ENCODE measurements at regions not wholly inside any gene's neighbourhood (a gene's known extent, or its start where the extent isn't known, plus 50 kb on each side); places are given as distances from the start of the nearest gene placed in this dataset.

DNA sequence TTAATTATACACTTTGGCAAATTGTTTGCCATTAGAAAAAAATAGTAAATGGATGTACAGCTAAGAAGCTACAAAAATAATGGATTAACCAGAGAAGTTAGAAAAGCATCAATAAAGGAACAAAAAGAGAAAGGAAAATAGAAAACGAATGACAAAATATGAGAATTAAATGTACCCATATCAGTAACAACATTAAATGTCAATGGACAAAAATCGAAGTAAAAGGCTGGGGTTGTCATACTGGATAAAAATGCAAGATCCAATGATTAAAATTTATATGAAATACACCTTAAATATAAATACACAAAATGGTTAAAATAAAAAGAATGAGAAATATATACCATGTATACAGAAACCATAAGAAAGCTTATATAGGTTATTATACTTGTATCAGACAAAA is 470.6 kb downstream of the OCA2 start:
- no peak for DNase-seq
- WGBS, 2 donors = 77 to 78% methylated on average over 2 of the region's 2 CpGs
- intact Hi-C loops (cut with DNase I) = no loop called here
- no peak for TF ChIP-seq POLR2A (IDR thresholded peaks at IDR 0.05)
- TF ChIP-seq, protein P1, sequence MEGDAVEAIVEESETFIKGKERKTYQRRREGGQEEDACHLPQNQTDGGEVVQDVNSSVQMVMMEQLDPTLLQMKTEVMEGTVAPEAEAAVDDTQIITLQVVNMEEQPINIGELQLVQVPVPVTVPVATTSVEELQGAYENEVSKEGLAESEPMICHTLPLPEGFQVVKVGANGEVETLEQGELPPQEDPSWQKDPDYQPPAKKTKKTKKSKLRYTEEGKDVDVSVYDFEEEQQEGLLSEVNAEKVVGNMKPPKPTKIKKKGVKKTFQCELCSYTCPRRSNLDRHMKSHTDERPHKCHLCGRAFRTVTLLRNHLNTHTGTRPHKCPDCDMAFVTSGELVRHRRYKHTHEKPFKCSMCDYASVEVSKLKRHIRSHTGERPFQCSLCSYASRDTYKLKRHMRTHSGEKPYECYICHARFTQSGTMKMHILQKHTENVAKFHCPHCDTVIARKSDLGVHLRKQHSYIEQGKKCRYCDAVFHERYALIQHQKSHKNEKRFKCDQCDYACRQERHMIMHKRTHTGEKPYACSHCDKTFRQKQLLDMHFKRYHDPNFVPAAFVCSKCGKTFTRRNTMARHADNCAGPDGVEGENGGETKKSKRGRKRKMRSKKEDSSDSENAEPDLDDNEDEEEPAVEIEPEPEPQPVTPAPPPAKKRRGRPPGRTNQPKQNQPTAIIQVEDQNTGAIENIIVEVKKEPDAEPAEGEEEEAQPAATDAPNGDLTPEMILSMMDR (IDR thresholded peaks at IDR 0.05) = no peak
- Histone ChIP-seq H3K9me3 (peaks cover 0 to 7% (median 2%) of the 10 kb centered on the region in 4 donors), H3K4me3 (no peak overlapping the region), H3K27ac (no peak overlapping the region), H3K27me3 (no peaks in the 10 kb centered on the region), H3K4me1 (no peaks in the 10 kb centered on the region), H3K36me3 (no peaks in the 10 kb centered on the region)

DNA sequence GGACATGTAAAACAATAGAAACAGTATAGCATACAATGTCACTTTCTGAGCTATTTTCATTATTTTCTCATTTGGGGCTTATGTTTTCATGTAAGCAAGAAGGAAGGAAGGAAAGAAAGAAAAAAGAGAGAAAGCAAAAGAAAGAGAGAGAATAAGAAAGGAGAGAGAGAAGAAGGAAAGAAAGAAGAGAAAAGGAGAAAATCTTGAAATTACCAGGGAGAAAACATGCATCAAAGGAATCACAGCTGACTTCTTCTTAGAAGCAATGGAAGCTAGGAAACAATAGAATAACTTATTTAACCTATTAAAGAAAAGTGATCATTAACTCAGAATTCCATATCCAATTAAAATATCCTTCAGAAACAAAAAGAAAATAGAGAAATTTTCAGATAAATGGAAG is 471.5 kb downstream of the OCA2 start:
- no peak overlapping the region for H3K4me3 ChIP-seq
- TF ChIP-seq, protein P1 (IDR thresholded peaks at IDR 0.05) = no peak
- no peak for TF ChIP-seq POLR2AphosphoS5 (IDR thresholded peaks at IDR 0.05)
- TF ChIP-seq POLR2A (IDR thresholded peaks at IDR 0.05) = no peak
- TF ChIP-seq EP300 (IDR thresholded peaks at IDR 0.05) = no peak
- intact Hi-C loops (cut with DNase I) = no loop called here
- H3K36me3 ChIP-seq = no peaks in the 10 kb centered on the region
- H3K4me1 ChIP-seq = no peaks in the 10 kb centered on the region
- no peak overlapping the region for H3K27ac ChIP-seq
- H3K9me3 ChIP-seq = peaks cover 0 to 7% (median 2%) of the 10 kb centered on the region in 4 donors
- DNase-seq = no peak
- H3K27me3 ChIP-seq = no peaks in the 10 kb centered on the region

DNA sequence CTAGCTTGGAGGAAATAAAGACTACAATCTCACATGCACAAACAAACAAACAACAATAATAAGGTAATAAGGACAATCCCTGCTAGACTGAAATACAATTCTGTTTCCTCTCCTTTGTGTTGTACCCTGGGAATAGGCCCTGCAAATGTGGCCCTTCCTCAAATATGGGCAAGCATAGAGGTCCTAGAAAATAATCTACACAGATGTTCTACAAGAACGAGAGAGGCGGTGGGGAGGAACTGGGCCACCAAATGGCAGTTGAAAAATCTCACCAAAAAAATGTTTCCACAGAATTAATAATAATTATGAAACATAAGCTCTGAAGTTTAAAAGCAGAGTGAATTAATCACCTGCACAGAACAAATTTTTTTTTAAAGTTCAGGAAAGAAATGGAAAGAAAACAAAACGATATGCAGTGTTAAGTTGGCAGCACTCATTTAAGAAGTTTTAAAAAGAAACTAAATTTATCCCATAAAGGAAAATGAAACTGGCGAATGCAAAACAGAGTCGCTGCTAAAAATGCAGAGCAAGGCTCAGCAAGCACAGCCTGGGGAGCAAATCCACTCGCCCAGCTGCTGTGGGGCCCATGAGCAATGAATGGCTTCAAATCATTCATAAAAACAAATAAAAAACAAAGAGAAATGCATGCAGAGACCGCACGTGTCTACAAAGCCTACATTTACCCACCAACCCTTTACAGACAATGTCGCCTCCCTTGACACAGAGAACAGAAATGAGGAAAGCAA is 475.4 kb downstream of the OCA2 start:
- H3K27ac ChIP-seq = no peak overlapping the region
- 83 to 86% methylated on average over 9 of the region's 9 CpGs for WGBS, 2 donors
- no peaks in the 10 kb centered on the region for H3K27me3 ChIP-seq
- H3K36me3 ChIP-seq = no peaks in the 10 kb centered on the region
- H3K9me3 ChIP-seq = peaks cover 0 to 4% (median 2%) of the 10 kb centered on the region in 4 donors
- H3K4me1 ChIP-seq = no peaks in the 10 kb centered on the region
- intact Hi-C loops (cut with DNase I) = no loop called here
- DNase-seq = no peak
- no peak overlapping the region for H3K4me3 ChIP-seq
- TF ChIP-seq, protein P1 (IDR thresholded peaks at IDR 0.05) = no peak
- TF ChIP-seq POLR2A (IDR thresholded peaks at IDR 0.05) = no peak
- no peak for TF ChIP-seq POLR2AphosphoS5 (IDR thresholded peaks at IDR 0.05)
- TF ChIP-seq EP300 (IDR thresholded peaks at IDR 0.05) = no peak

DNA sequence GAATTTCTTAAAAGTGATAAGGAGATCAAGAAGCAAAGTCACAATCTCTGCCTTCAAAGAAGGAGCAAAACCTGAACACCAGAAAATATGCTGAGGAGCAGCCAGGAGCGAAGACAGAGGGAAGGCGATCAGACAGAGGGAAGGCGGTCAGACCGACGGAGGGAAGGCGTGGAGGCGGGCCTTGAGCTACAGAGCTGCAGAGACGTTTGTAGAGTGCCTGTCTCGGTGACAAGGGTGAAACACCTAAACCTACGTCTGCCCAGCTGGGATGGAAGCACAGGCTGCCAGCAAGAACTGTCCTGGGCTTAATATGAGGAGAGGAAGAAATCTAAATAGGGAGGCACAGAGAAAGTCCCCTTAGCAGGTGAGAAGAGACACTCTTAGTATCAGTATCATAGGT is 476.0 kb downstream of the OCA2 start:
- intact Hi-C loops (cut with DNase I) = no loop called here
- 71 to 78% methylated on average over 10 of the region's 10 CpGs for WGBS, 2 donors
- no peak for DNase-seq
- H3K4me1 ChIP-seq = no peaks in the 10 kb centered on the region
- H3K36me3 ChIP-seq = no peaks in the 10 kb centered on the region
- no peak overlapping the region for H3K4me3 ChIP-seq
- no peak for TF ChIP-seq POLR2AphosphoS5 (IDR thresholded peaks at IDR 0.05)
- TF ChIP-seq EP300 (IDR thresholded peaks at IDR 0.05) = no peak
- TF ChIP-seq, protein P1 (IDR thresholded peaks at IDR 0.05) = no peak
- H3K9me3 ChIP-seq = peaks cover 0 to 4% (median 0%) of the 10 kb centered on the region in 4 donors
- no peak overlapping the region for H3K27ac ChIP-seq
- H3K27me3 ChIP-seq = no peaks in the 10 kb centered on the region

DNA sequence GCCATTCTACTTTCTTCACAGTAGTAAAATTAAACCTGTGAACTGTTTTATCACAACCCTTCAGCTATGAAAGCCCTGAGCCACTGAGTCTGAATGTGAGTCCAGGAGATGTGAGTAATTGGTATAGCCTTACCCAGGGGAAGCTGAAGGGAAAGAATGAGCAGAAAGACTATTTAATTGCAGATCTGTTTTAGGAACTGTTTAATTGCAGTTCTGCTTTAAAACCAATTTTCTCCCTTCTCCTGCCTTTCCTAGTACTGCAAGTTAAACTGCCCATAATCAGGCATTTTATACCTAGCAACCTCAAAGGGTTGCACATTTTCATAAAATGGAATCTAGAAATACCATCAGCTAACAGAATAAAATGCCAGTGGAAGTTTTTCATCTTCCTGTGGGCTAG is 476.7 kb downstream of the OCA2 start:
- Histone ChIP-seq H3K9me3 (peaks cover 0 to 4% (median 0%) of the 10 kb centered on the region in 4 donors), H3K27me3 (no peaks in the 10 kb centered on the region), H3K36me3 (no peaks in the 10 kb centered on the region), H3K4me3 (no peak overlapping the region), H3K27ac (no peak overlapping the region), H3K4me1 (no peaks in the 10 kb centered on the region)
- no peak for DNase-seq
- TF ChIP-seq EP300 (IDR thresholded peaks at IDR 0.05) (no peak), POLR2A (IDR thresholded peaks at IDR 0.05) (no peak), POLR2AphosphoS5 (IDR thresholded peaks at IDR 0.05) (no peak)
- TF ChIP-seq, protein P1 (IDR thresholded peaks at IDR 0.05) = no peak
- intact Hi-C loops (cut with DNase I) = no loop called here
